ENCODE measurements at regions not wholly inside any gene's neighbourhood (a gene's known extent, or its start where the extent isn't known, plus 50 kb on each side); places are given as distances from the start of the nearest gene placed in this dataset.

GRCh38 chr6:9437836-9438235 is 977.0 kb downstream of the TFAP2A start:
- no peak for DNase-seq

GRCh38 chr6:9435281-9435680 is 979.6 kb downstream of the TFAP2A start:
- DNase-seq: no peak

GRCh38 chr6:9431945-9432344 is 982.9 kb downstream of the TFAP2A start:
- no peak for DNase-seq

GRCh38 chr6:9428421-9429172 is 986.3 kb downstream of the TFAP2A start:
- DNase-seq: no peak

GRCh38 chr6:9422138-9422537 is 986.8 kb upstream of the SLC35B3 start:
- DNase-seq: no peak

GRCh38 chr6:9420316-9421015 is 985.1 kb upstream of the SLC35B3 start:
- no peak for DNase-seq

- no peak for DNase-seq
Measured at GRCh38 chr6:9417400-9417799, 982.1 kb upstream of the SLC35B3 start.

GRCh38 chr6:9412951-9413559 is 977.7 kb upstream of the SLC35B3 start:
- DNase-seq: no peak

- peak; percentile 6 for DNase-seq
Measured at GRCh38 chr6:9409126-9409525, 973.8 kb upstream of the SLC35B3 start.

GRCh38 chr6:9408402-9409117 is 973.2 kb upstream of the SLC35B3 start:
- DNase-seq: no peak

- no peak for DNase-seq
Measured at GRCh38 chr6:9405825-9406224, 970.5 kb upstream of the SLC35B3 start.

- no peak for DNase-seq
Measured at GRCh38 chr6:9405369-9405768, 970.0 kb upstream of the SLC35B3 start.

GRCh38 chr6:9404351-9405146 is 969.2 kb upstream of the SLC35B3 start:
- DNase-seq: no peak

- no peak for DNase-seq
Measured at GRCh38 chr6:9403736-9404135, 968.4 kb upstream of the SLC35B3 start.

GRCh38 chr6:9401960-9402359 is 966.6 kb upstream of the SLC35B3 start:
- no peak for DNase-seq

GRCh38 chr6:9399916-9400315 is 964.6 kb upstream of the SLC35B3 start:
- no peak for DNase-seq

- DNase-seq: no peak
Measured at GRCh38 chr6:9398767-9399373, 963.5 kb upstream of the SLC35B3 start.

- DNase-seq: peak; percentile 72
Measured at GRCh38 chr6:9398071-9398766, 962.9 kb upstream of the SLC35B3 start.

- DNase-seq: no peak
Measured at GRCh38 chr6:9388596-9388995, 953.3 kb upstream of the SLC35B3 start.

- DNase-seq: no peak
Measured at GRCh38 chr6:9380568-9380967, 945.2 kb upstream of the SLC35B3 start.

- no peak for DNase-seq
Measured at GRCh38 chr6:9373308-9373707, 938.0 kb upstream of the SLC35B3 start.

- DNase-seq: no peak
Measured at GRCh38 chr6:9370480-9370879, 935.1 kb upstream of the SLC35B3 start.

All from NCI-H345 (cell line).